Fibroblast of upper back skin (primary cell): ENCODE measurements at regions not wholly inside any gene's neighbourhood (a gene's known extent, or its start where the extent isn't known, plus 50 kb on each side); places are given as distances from the start of the nearest gene placed in this dataset.

Experiments used
- DNase-seq: peaks from one replicate; pipeline ENCODE4 v3.0.0-alpha.2; 2013

GRCh38 chr2:176471949-176472348 is 202.7 kb downstream of the MTX2 start:
- no peak for DNase-seq

GRCh38 chr2:176473177-176473576 is 203.9 kb downstream of the MTX2 start:
- peak; percentile 56 for DNase-seq

- DNase-seq = no peak
These were observed 204.6 kb downstream of the MTX2 start for GRCh38 chr2:176473851-176474250.

- DNase-seq = no peak
These were observed 208.1 kb downstream of the MTX2 start for GRCh38 chr2:176477336-176477735.

- DNase-seq = no peak
These were observed 210.7 kb downstream of the MTX2 start for GRCh38 chr2:176479961-176480360.

- DNase-seq = no peak
These were observed 212.9 kb downstream of the MTX2 start for GRCh38 chr2:176482107-176482506.

- DNase-seq = no peak
These were observed 214.2 kb downstream of the MTX2 start for GRCh38 chr2:176483476-176483875.

- DNase-seq = peak; percentile 36
These were observed 214.8 kb downstream of the MTX2 start for GRCh38 chr2:176483901-176484568.

GRCh38 chr2:176484838-176485237 is 215.6 kb downstream of the MTX2 start:
- DNase-seq = peak; percentile 78

GRCh38 chr2:176488431-176488830 is 219.2 kb downstream of the MTX2 start:
- DNase-seq = peak; percentile 94

GRCh38 chr2:176490061-176490861 is 221.0 kb downstream of the MTX2 start:
- peak; percentile 76 for DNase-seq

- DNase-seq = peak; percentile 100
These were observed 222.1 kb downstream of the MTX2 start for GRCh38 chr2:176491172-176491904.

GRCh38 chr2:176492583-176492982 is 223.3 kb downstream of the MTX2 start:
- no peak for DNase-seq

- DNase-seq = no peak
These were observed 224.1 kb downstream of the MTX2 start for GRCh38 chr2:176493226-176493825.

- DNase-seq = no peak
These were observed 224.7 kb downstream of the MTX2 start for GRCh38 chr2:176493909-176494308.

GRCh38 chr2:176494949-176495353 is 225.7 kb downstream of the MTX2 start:
- no peak for DNase-seq

GRCh38 chr2:176495826-176496225 is 226.6 kb downstream of the MTX2 start:
- DNase-seq = no peak

- DNase-seq = peak; percentile 74
These were observed 227.5 kb downstream of the MTX2 start for GRCh38 chr2:176496761-176497160.

GRCh38 chr2:176500901-176501300 is 231.7 kb downstream of the MTX2 start:
- peak; percentile 84 for DNase-seq

- DNase-seq = no peak
These were observed 232.4 kb downstream of the MTX2 start for GRCh38 chr2:176501617-176502016.

- no peak for DNase-seq
These were observed 233.4 kb downstream of the MTX2 start for GRCh38 chr2:176502619-176503018.

GRCh38 chr2:176503776-176504175 is 234.5 kb downstream of the MTX2 start:
- DNase-seq = no peak

GRCh38 chr2:176504440-176504839 is 235.2 kb downstream of the MTX2 start:
- DNase-seq = no peak
